ENCODE measurements at regions not wholly inside any gene's neighbourhood (a gene's known extent, or its start where the extent isn't known, plus 50 kb on each side); places are given as distances from the start of the nearest gene placed in this dataset.

DNA sequence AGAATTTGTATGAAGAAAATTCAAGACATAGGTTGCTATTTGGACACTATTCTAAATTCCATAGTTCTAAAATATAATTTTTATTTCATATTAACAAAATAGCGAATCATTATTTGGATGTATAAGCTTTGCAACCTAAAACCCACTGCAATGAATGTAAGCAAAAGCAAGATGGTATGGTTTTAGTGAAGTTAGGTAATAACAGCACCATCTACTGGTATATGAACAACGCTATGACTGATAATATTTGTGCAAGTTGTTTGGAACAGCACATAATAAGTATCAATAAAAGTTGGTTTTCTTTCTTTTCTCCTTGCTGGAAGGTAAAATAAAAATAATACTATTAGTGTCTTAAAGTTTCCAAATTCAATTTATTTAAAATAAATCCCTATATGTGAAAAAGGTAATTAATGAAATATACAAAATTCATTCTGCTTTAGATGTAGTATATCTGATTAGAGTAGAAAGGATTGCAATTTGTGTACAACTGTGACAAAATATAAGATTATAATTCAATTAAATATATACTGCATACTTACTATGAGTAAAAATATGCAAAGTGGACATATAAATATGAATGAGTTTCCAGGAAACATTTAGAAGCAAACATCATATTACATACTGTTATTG is 79.0 kb upstream of the LSM8 start:
- BruUV-seq (replicated peaks), result no TSS peak
- Histone ChIP-seq H3K9me3 (ENCODE audit: insufficient read depth, low read depth) (no peaks in the 10 kb centered on the region), H3K36me3 (ENCODE audit: low read depth) (no peaks in the 10 kb centered on the region), H3K9me2 (ENCODE audit: insufficient read depth) (no peaks in the 10 kb centered on the region), H3K27ac (no peak overlapping the region), H3F3A (ENCODE audit: insufficient read depth, low read depth) (no peaks in the 10 kb centered on the region), H4K20me1 (ENCODE audit: insufficient read depth) (no peaks in the 10 kb centered on the region), H3K79me2 (ENCODE audit: low read depth) (no peaks in the 10 kb centered on the region), H3K4me3 (no peak overlapping the region), H3K4me2 (no peak overlapping the region), H3K4me1 (replicated peaks; ENCODE audit: insufficient read depth) (no peaks in the 10 kb centered on the region), H3K27me3 (ENCODE audit: insufficient read depth, low read depth) (no peaks in the 10 kb centered on the region), H2AFZ (no peak overlapping the region)
- no peak for DNase-seq
- ChIA-PET POLR2A (ENCODE audit: unreplicated experiment) (no interaction called here), CTCF (no interaction called here)
- intact Hi-C loops (cut with micrococcal nuclease; ENCODE audit: unreplicated experiment), result loop anchor here (2.0 to 10.0 kb wide), 3 partner anchors 230 to 638 kb away; partner anchors contain the start of gene CTTNBP2
- TF ChIP-seq EZH2 (IDR thresholded peaks at IDR 0.05; ENCODE audit: low read depth), result no peak
- peak; percentile 66 for TF ChIP-seq CTCF (conservative IDR thresholded peaks at IDR 0.05)

- BruUV-seq (replicated peaks), result no TSS peak
Measured at GRCh38 chr7:118109607-118110006, 74.4 kb upstream of the LSM8 start.

DNA sequence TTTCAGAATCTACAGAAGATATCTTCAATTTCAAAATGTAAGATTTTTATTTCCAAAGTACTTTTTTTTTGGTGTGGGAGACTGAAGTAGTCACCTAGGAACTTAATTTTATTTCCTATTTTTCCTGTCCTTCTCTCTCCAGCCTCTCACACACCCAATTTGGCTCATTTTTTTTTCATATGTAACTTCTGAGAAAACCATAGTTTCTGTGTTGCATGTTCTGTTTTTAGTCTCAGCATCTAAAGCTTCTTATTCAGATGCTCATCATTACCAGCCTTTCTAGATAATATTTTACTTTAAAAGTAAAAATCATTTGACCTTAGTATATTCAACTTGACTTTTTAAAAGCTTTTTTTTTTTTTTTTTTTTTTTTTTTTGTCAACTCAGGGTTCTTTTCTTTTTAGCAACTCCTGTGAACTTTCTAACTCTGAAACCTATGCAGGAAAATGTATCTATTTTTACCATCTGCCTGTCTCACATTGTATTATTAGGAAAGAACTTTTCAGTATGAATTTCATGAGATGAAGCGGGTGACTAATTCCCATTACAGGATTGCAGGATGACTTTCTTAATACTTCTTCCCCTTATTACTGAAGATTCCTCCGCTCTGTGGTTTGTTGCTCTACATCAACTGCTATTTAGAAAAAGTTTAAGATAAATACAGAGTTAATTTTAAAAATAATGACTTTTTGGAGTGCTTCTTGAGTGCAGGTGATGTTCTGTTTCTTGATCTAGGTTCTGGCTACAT is 73.6 kb upstream of the LSM8 start:
- DNase-seq, result no peak
- H3K36me3 ChIP-seq (ENCODE audit: low read depth), result no peaks in the 10 kb centered on the region
- H3K27me3 ChIP-seq (ENCODE audit: insufficient read depth, low read depth), result no peaks in the 10 kb centered on the region
- POLR2A ChIA-PET (ENCODE audit: unreplicated experiment), result no interaction called here
- H2AFZ ChIP-seq, result no peak overlapping the region
- H4K20me1 ChIP-seq (ENCODE audit: insufficient read depth), result no peaks in the 10 kb centered on the region
- no peaks in the 10 kb centered on the region for H3K79me2 ChIP-seq (ENCODE audit: low read depth)
- H3F3A ChIP-seq (ENCODE audit: insufficient read depth, low read depth), result no peaks in the 10 kb centered on the region
- H3K4me2 ChIP-seq, result no peak overlapping the region
- TF ChIP-seq CTCF (conservative IDR thresholded peaks at IDR 0.05) (no peak), EZH2 (IDR thresholded peaks at IDR 0.05; ENCODE audit: low read depth) (no peak)
- BruUV-seq (replicated peaks), result no TSS peak
- H3K27ac ChIP-seq, result no peak overlapping the region
- intact Hi-C loops (cut with micrococcal nuclease; ENCODE audit: unreplicated experiment), result no loop called here
- CTCF ChIA-PET, result no interaction called here
- H3K9me3 ChIP-seq (ENCODE audit: insufficient read depth, low read depth), result no peaks in the 10 kb centered on the region
- no peaks in the 10 kb centered on the region for H3K4me1 ChIP-seq (replicated peaks; ENCODE audit: insufficient read depth)
- no peak overlapping the region for H3K4me3 ChIP-seq
- no peaks in the 10 kb centered on the region for H3K9me2 ChIP-seq (ENCODE audit: insufficient read depth)

More at GRCh38 chr7:118109607-118110006, 74.4 kb upstream of the LSM8 start:
- H2AFZ ChIP-seq, result no peak overlapping the region
- no peaks in the 10 kb centered on the region for H3K27me3 ChIP-seq (ENCODE audit: insufficient read depth, low read depth)
- H3K36me3 ChIP-seq (ENCODE audit: low read depth), result no peaks in the 10 kb centered on the region
- H3F3A ChIP-seq (ENCODE audit: insufficient read depth, low read depth), result no peaks in the 10 kb centered on the region
- TF ChIP-seq EZH2 (IDR thresholded peaks at IDR 0.05; ENCODE audit: low read depth) (no peak), CTCF (conservative IDR thresholded peaks at IDR 0.05) (no peak)
- no peaks in the 10 kb centered on the region for H3K79me2 ChIP-seq (ENCODE audit: low read depth)
- CTCF ChIA-PET, result no interaction called here
- H3K4me3 ChIP-seq, result no peak overlapping the region
- POLR2A ChIA-PET (ENCODE audit: unreplicated experiment), result no interaction called here
- no peaks in the 10 kb centered on the region for H3K9me2 ChIP-seq (ENCODE audit: insufficient read depth)
- H4K20me1 ChIP-seq (ENCODE audit: insufficient read depth), result no peaks in the 10 kb centered on the region
- H3K9me3 ChIP-seq (ENCODE audit: insufficient read depth, low read depth), result no peaks in the 10 kb centered on the region
- DNase-seq, result peak; percentile 6 to 59
- H3K27ac ChIP-seq, result no peak overlapping the region
- no peaks in the 10 kb centered on the region for H3K4me1 ChIP-seq (replicated peaks; ENCODE audit: insufficient read depth)
- intact Hi-C loops (cut with micrococcal nuclease; ENCODE audit: unreplicated experiment), result loop anchor here (10.0 kb wide), 1 partner anchor 235 kb away; the partner anchor contains the start of gene CTTNBP2
- no peak overlapping the region for H3K4me2 ChIP-seq
